ENCODE measurements at regions not wholly inside any gene's neighbourhood (a gene's known extent, or its start where the extent isn't known, plus 50 kb on each side); places are given as distances from the start of the nearest gene placed in this dataset.

DNA sequence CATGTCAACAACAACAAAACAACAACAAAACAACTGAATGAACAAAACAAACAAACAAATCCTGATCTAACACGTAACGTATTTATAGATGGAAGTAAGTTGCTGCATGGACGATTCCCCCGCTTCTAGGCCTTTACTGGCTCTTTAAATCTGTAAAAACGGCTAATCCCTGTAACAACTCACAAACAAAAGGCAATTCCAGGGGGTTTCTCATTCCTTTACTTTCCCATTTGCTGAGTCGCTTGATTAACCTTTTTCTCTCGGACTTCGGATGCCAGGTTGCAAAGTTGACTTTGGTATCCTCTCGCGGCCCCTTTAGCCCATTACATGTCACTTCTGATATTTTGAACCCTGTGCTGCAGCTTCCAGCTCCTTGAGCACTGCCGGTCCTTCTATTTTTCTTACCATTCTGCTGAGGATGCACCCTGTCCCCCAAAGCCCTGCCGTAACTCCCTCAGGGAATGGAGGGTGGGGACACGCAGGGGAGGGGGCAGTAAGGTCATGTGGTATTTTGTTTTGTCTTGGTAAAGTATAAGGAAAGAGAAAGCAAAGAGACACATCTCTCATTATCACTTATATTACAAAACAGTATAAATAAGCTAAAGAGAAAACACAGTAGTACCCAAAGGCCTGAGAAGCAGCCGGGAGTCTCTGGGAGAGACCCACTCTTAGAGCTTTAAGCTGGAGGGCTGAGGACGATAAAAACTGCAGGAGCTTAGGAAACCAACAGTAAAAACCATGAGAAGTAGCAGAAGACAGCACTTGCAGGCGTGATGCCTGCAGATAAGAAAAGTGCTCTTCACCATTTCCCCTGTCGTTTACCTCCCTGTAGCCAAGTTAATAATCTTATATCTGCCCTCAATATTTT, 457.8 kb upstream of the ZNF717 start:
- H3K36me3 Mint-ChIP-seq: peaks cover 1% of the 10 kb centered on the region
- TF ChIP-seq CTCF (IDR thresholded peaks at IDR 0.05; ENCODE audit: unreplicated experiment): no peak
- H3K27me3 Mint-ChIP-seq (ENCODE audit: low read depth): no peaks in the 10 kb centered on the region
- DNase-seq (ENCODE audit: low spot score in 2 of 2, unreplicated experiment in 2 of 2): no peak
- no peak overlapping the region for H3K4me3 Mint-ChIP-seq
- no peak overlapping the region for H3K27ac Mint-ChIP-seq
- H3K4me1 Mint-ChIP-seq: peaks cover 10% of the 10 kb centered on the region
- H3K9me3 Mint-ChIP-seq: peaks cover 10% of the 10 kb centered on the region

- H3K9me3 Mint-ChIP-seq: peaks cover 12% of the 10 kb centered on the region
- no peak for TF ChIP-seq CTCF (IDR thresholded peaks at IDR 0.05; ENCODE audit: unreplicated experiment)
- no peak for DNase-seq (ENCODE audit: low spot score in 2 of 2, unreplicated experiment in 2 of 2)
- no peaks in the 10 kb centered on the region for H3K36me3 Mint-ChIP-seq
- no peaks in the 10 kb centered on the region for H3K27me3 Mint-ChIP-seq (ENCODE audit: low read depth)
- peaks cover 10% of the 10 kb centered on the region for H3K4me1 Mint-ChIP-seq
- H3K27ac Mint-ChIP-seq: no peak overlapping the region
- no peak overlapping the region for H3K4me3 Mint-ChIP-seq
Measured at GRCh38 chr3:76245073-76245472, 459.7 kb upstream of the ZNF717 start.

DNA sequence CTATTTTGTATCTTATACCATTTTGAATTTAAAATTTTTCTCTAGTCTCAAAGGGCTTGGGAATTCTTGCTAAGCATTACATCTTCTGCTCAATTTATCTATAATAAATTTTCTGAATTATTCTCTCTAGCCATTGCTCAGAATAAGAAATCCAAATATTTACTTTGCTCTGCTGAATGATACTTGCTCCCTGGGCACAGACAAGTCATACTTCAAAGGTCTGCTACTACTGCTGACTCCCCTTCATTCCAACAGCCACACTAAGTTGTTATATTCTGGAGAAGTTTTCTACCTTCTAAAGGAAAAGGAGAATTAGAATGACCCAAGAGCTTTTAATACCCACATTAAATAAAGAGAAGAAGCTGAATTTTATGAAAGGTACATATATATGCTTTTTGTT, 460.3 kb upstream of the ZNF717 start:
- DNase-seq (ENCODE audit: low spot score in 2 of 2, unreplicated experiment in 2 of 2): no peak
- no peak overlapping the region for H3K4me3 Mint-ChIP-seq
- H3K4me1 Mint-ChIP-seq: peaks cover 10% of the 10 kb centered on the region
- H3K27me3 Mint-ChIP-seq (ENCODE audit: low read depth): no peaks in the 10 kb centered on the region
- peaks cover 12% of the 10 kb centered on the region for H3K9me3 Mint-ChIP-seq
- no peaks in the 10 kb centered on the region for H3K36me3 Mint-ChIP-seq
- TF ChIP-seq CTCF (IDR thresholded peaks at IDR 0.05; ENCODE audit: unreplicated experiment): no peak
- no peak overlapping the region for H3K27ac Mint-ChIP-seq

- no peak for DNase-seq (ENCODE audit: low spot score in 2 of 2, unreplicated experiment in 2 of 2)
- no peak for TF ChIP-seq CTCF (IDR thresholded peaks at IDR 0.05; ENCODE audit: unreplicated experiment)
- H3K27ac Mint-ChIP-seq: no peak overlapping the region
- no peaks in the 10 kb centered on the region for H3K4me1 Mint-ChIP-seq
- no peaks in the 10 kb centered on the region for H3K9me3 Mint-ChIP-seq
- no peaks in the 10 kb centered on the region for H3K36me3 Mint-ChIP-seq
- no peak overlapping the region for H3K4me3 Mint-ChIP-seq
- no peaks in the 10 kb centered on the region for H3K27me3 Mint-ChIP-seq (ENCODE audit: low read depth)
Measured at GRCh38 chr3:76264496-76264895, 479.1 kb upstream of the ZNF717 start.

DNA sequence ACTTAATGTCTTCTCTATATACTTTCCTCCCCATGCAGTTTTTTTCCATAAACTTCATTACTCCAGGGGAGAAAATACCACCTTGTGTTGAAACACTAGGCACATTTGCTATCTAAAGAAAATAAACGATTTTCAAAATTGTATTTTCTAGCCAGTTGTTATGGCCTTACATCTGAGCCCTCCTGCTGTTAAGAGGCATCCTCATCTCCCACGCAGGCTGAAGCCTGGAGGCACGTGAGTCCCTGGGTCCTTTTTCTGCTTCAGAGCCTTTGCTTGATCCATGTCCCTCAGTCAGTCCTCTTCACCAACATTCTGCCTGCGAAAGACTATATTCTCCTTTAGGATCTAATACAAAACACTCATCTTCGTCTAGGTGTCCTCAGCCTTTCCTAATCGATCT, 479.6 kb upstream of the ZNF717 start:
- Mint-ChIP-seq H3K4me1 (no peaks in the 10 kb centered on the region), H3K27me3 (ENCODE audit: low read depth) (no peaks in the 10 kb centered on the region), H3K27ac (no peak overlapping the region), H3K36me3 (no peaks in the 10 kb centered on the region), H3K9me3 (no peaks in the 10 kb centered on the region), H3K4me3 (no peak overlapping the region)
- no peak for TF ChIP-seq CTCF (IDR thresholded peaks at IDR 0.05; ENCODE audit: unreplicated experiment)
- DNase-seq (ENCODE audit: low spot score in 2 of 2, unreplicated experiment in 2 of 2): no peak
